GM21390 (cell line): ENCODE measurements at regions not wholly inside any gene's neighbourhood (a gene's known extent, or its start where the extent isn't known, plus 50 kb on each side); places are given as distances from the start of the nearest gene placed in this dataset.

Experiments
- ATAC-seq: cut with Tn5 transposase; IDR thresholded peaks from one replicate; pipeline ENCODE4 v1.9.1; 2021; ENCODE audit not compliant: unreplicated experiment

DNA sequence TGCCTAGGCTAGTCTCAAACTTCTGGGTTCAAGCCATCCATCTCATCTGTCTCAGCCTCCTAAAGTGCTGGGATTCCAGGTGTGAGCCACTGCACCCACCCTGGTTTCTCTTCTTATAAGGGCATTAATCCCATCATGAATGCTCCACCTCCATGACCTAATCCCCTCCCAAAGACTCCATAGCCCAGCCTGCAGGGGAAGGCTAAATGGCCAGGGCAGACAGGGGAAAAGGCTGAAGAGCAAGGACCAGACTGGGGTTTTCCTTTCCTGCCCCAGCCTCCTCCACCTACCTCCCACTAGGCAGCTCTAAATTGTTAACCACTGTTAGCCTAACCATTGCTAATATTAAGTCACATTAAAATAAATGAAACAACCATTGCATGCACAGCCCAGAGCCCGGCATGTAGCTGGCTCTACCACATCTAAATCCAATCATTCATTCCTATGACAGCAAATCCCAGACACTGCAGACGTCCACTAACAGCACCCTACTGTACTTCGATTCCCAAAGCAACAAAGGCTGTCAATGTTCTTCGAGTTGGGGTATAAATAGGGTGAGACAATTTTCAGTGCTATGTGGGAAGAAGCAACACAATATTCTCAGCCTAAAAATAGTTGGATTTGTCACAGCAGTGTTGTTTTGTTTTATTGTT, 243.2 kb upstream of the ARID1B start:
- no peak for ATAC-seq

DNA sequence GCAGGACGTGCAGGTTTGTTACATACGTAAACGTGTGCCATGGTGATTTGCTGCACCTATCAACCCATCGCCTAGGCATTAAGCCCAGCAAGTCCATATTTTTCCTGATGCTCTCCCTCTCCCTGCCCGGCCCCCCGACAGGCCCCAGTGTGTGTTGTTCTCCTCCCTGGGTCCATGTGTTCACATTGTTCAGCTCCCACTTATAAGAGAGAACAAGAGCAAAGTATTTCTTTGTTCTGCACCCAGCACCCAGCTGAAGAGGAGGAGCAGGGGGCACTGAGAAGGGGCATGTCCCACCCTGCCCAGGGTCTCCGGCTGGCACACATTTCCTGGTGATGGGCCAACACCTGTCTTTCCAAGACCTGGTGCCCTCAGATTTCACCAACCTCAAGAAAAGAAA, 251.1 kb upstream of the ARID1B start:
- ATAC-seq: no peak

DNA sequence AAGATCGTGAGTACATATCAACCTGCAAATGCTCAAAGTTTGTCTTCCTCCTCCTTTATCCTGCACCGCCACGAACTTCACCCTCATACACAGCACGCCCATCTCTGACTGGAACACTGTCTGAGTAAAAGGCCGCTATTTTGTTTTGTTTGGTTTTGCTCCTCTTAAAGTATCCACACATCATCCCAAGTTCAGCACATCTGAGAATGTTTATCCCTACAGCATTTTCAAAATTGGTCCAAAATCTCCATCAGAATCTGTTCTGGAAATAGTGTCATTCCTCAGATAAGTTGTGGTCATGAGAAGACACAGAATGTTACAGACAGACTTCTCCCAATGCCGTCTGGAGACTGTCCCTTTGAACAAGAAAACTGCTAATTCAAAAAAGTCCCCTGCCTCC, 251.6 kb upstream of the ARID1B start:
- ATAC-seq: no peak

DNA sequence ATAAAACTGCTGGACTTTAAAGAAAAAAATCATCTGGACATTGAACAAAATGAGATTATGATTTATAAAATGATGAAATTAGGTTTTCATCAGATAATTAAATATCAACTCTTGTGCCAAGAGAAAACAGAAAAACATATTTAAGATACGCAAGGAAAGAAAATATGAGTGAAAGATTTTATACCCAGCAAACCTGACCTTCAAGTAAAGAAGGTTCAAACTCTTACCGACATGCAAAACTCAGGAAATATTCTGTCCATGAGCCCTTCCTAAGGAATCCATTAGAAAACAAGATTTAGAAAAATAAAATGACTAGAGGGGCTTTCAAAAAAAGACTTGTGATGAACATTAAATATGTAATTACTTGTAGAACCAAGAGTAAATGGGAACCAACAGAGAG, 257.2 kb upstream of the ARID1B start:
- ATAC-seq: no peak

DNA sequence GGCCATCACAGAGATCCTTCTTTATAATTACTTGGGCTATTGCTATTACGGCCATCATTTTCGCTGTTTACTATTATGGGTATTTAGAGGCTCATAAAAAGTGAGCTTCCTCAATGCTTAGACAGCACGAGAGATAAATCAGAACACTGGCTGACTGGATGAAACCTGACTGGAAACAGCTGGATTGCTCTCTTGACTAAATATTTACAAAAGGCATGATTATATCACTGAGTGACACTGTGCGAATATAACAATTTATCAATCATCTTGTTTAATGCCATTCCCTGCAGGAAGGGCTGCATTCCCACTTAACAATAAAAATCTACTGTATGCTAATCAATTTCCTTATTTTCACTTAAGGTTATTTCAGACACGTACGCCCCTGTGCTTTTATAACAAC, 260.1 kb upstream of the ARID1B start:
- no peak for ATAC-seq

DNA sequence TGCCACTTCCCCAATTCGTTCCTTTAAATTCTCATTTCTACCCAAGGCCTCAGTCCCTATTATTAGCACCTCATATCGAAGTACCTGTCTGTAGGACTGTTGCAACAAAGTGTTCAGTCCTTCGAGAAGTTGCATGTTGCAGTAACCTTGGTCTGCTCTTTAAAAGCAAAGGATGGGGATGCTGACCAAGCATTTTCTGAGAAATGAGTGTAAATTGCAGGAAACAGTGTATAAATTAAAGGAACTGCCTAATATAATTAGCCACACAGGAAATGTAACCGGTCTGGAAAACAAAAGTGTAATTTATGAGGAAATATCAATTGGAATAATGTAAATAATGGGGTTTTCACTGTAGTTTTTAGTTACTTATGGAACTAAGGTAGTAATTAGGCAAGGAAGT, 261.9 kb upstream of the ARID1B start:
- ATAC-seq: no peak

DNA sequence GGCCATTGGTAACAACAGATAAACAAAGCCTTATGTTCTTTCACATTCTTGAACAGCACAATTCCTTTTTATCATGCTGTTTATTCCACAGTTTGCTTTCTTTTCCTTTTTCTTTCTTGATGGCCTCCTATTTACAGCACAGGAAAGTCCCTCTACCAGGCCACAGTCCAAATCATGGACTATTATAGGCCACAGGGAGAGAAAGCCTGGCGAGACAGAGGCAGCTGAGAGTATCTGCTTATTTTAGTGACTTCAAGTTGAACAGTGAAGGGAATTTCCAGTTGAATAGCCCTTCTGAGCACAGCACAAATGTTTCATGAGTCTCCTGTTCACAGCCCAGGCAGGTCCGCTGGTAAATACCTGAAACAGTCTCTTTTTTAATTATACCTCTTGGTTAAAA, 263.7 kb upstream of the ARID1B start:
- ATAC-seq: no peak

DNA sequence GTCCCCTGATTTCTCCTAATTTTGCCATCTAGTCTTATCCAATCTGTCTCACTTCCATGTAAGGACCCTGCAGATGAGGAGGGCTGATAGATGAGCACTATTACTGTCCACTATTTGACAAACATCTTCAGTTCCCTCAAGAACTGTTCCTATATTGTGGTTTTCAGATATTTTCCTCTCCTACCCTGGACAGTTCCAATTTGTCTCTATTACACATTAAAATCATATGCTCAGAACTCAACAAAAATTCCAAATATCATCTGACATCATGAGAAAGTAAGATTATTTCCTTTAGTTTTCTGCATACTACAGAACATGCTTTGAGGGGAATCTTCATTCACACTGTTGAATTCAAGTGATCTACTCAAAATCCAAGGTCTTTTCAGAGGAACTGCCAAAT, 265.6 kb upstream of the ARID1B start:
- no peak for ATAC-seq

DNA sequence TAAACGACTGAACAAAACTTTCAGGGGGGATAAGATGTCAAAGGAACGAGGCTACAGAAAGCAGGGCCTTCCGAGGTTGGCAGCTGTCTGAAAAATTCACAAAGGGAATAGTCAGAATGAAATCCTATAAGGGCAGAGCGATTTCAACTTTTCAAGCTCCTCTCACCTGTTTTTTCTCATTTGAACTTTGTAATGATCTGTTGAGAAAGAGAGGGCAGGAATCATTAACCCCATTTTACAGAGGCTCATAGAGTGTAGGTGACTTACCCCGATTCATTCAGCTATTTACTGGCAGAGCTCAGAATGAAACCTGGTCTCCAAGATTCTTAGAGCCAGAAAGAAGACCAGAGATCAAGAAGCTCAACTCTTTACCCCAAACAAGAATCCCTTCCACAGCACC, 266.1 kb upstream of the ARID1B start:
- ATAC-seq: no peak

DNA sequence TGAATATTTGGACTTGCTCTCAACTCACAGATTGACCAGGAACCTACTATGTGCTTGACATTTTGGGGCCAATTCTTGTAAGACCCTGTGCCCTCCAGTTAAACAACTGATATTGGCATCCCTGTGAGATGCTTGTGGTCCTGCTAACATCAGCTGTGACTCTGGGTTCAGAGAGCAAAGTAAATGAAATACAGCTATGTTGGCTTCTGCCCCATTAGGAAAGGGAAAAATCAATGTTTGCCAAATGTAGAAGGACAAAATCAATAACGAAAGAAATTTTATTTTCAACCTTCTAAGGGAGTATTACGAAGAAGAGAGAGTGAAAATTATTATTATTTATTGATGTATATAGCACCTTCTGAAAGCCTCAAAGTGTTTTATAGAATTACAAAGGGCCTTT, 266.9 kb upstream of the ARID1B start:
- ATAC-seq: no peak

DNA sequence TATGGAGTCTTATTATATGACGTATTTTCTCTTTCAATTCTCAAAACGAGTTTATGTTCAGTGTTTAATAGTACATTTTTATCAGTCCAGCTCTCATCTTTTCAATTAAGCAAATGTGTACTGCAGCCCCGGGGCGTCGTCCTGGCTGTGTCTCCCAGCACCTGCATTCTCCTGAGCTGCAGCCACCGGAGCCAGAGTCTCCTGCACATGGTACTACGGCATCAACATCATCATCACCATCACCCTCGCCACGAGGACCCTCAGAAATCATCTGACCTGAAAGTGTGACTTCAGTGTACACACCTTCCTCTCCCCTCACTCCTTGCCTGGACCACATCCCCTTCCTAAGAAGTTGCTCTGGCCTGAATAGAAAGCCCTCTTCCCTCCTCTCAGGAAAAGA, 267.7 kb upstream of the ARID1B start:
- ATAC-seq: no peak

DNA sequence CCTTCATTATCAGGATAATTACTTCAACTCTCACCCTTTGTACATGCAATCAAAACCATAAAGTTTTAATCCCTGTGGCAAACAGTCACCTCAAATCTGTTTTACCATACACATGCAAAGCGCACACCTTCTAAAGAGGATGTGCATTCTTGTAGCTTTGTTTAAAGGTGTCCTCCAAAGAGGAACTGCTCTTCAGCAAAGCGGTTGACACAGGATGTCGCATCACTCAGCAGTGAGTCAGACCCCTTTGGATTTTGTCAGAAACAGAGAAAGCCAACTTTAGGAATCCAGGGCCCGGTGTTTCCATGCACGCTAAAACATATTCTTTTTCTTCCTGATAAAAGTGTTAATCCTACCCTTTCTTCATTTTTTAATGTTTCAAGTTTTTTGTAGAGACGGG, 268.3 kb upstream of the ARID1B start:
- no peak for ATAC-seq

DNA sequence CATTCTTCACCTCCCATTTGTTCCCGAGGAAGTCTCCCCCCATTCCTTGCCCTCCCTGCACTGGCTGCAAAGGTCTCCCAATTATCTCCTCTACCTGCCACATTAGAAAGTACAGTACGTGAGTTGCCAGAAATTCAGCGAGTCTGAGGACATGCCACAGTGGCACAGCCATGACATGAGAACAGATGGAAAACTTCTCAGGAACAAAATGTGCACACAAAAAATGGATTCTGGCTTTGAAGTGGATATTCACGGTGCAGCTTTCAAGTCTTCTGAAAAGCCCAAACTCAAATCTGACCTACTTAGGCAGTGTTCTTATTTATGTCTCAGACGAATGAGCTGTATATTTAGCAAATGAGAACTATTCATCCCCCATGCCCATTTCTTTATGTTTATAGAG, 269.1 kb upstream of the ARID1B start:
- ATAC-seq: no peak

DNA sequence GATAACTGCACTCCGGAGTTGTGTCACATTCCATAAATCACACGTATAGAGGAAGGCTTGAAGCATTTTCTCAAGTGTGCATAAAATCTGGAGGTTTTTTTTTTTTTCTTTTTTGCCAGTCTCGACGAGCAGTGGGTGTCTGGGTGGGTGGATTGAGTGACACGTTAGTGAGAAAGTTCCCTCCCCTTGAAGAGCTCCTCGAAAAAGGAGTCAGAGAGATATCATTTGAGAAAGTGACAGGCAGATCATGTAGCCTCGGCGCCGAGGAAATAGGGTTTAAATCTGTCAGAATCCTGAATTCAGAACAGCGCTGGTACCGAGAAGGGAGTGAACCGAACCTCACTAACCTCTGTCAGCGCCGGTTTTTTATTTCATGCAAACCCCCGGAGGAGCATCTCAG, 269.5 kb upstream of the ARID1B start:
- no peak for ATAC-seq

DNA sequence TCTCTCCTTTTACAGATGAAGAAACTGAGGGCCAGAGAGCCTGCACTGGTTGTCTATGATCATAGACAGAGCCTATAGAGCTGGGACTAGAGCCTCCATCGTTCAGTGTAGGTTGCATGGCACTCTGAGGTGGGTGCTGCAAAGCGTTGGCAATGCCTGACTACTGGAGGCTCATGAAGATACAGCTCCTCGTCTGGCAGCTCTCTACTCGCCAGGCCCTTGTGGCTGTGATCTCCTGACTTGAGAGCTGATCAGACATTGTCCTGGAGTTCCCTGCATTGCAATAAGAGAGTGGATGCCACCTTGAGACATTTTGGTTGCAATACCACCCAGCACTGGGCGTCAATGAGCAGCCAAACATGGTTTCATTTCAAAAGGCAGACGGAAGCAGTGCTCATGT, 270.1 kb upstream of the ARID1B start:
- no peak for ATAC-seq

DNA sequence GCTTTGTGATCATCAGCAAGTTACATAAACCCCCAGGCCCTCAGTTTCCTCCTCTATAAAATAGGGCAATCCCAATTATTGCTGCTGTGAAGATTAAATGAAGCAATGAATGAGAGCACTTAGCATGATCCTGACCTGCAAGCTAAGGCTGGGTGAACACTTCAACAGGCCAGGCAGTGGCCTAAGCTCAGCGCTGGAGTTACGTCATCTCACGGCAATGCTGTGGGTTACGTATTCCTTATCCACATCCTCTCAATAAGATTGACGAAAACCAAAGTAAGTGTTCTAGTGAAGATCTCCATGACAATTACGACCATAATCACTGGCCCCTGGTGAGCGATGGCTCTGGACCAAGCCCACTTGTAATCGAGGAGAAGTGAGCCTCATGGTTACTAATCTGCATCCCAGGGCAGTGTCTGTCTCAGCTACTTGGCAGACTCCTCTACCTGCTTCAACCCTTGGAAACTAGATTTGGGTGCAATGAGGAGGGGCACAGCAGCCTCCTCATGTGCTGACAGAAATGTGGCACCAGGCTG, 274.1 kb upstream of the ARID1B start:
- ATAC-seq: no peak

DNA sequence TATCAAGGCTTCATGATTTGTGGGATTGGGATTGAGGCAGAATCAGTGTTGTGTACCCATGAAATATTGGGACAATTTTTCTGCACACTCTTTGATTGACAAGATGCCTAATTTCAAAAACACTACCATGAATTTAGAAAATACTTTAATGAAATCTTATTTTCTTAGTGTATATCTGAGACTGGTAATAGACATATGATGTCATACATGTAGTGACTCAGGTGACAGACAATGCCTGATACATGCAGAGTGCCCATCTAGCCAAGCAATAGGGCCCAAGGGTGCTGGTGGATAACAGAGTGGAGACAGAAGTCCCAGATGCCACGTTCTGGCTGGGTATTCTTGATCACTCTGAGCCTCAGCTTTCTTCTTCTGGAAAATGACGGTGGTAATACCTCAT, 279.6 kb upstream of the ARID1B start:
- no peak for ATAC-seq

DNA sequence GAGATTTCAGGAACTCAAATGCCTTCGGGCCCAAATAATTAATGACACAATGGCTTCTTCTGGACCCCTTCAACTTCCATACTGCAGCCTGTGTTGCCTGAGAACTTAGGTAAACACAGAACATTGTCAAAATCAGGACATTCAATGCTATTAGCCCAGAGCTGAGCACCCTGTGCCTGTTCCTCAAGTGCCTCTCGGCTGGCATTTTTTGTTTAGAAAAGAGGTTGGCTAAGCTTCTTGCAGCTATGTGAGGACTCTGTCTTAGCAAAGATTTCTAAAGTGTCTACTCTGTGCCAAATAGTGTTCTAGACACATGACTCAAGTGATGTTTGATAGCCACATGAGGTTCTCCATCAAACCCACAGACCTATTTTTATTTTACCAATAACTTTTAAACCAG, 289.3 kb upstream of the ARID1B start:
- ATAC-seq: no peak

DNA sequence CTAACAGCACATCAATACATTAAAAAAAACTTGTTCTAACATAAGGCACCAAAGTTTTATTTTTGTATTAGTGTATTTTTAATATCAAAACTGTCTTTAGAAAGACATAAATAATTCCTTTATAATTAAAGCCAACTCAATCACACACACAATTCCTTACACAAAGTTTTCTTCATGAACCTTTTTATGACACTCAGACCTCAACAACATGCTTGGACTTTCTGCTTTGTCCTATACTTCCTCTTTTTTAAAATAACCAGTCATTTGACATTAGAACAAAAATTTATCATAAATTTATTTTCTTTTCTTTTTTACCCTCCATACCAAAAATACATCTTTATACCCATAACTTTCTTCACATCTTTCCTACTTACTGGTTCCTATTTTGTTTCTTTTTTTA, 292.0 kb upstream of the ARID1B start:
- ATAC-seq: no peak

DNA sequence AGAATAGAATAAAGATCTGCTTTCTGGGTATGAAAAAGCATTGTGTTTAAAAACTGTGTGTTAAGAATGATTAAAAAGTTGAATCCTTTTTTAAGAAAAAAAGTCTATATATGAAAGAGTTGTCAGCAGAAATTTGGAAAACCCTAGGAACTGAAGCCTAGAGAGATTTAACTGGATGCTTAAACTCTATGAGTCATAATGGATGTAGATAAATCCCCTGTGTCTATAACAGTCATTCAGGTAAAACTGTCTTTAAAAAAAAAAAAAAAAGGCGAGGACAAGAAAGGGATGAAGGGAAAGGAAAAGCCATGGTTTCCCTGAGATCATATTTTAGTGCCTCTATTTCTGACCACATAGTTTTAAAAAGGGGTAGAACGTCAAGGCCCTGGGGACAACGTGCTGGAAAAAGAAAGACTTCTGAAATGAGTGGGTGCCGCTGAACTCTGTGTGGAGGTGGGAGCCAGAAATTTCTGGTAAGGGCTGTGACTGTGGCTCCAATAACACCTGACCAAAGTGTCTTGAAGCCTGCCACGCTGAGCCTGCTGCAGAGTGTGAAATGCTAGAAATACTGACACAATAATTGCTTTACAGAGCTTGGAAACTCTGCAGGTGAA, 302.6 kb upstream of the ARID1B start:
- ATAC-seq: no peak

DNA sequence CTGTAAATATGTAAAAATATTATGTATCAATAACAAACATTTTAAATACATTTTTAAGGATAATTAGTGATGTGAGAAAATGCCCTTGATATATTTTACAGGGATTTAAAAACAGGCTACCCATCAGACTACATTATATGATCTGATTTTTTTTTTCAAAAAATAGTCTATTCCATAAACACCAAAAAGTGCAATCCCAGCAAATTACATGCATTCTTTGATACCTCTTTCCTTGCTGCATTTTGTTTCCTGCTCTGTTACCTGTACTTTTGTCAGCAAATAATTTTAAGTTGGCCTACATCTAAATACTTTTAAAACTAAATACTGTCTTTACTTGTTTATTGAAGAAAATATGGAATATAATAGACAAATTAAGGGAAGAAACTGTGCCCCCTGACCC, 306.2 kb upstream of the ARID1B start:
- ATAC-seq: no peak

DNA sequence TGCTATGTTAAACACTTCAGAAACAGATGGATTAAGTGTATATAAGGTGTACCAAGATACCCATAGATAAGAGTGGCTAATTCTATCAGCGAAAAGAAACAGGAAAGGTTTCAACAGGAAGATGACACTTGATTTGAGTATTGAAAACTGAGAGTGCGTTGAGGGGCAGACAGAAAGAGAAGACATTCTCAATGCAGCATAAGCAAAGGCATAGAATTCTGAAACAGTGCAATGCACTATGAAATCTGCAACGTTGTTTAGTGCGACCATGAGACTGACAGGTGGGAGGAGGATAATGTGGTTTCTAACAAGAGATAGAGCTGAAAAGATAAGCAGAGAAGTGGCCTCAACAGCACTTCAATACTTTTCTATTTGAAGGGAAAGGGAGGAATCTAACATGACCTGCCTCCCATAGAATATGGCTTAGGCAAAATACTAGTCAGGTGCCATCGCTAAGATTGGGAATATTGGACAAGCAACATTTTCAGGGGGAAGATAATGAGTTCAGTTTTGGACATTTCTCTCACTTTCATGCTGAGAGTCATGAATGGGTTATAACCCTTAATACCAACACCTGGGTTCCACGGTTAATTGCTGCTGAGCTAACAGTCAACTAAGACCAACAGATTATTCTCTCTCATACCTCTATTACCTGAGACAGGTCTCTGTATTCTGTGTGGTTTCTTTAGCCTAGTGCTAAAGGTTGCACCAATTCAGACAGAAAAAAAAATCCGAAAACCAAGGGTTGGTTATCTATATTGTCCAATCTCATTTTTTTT, 312.9 kb upstream of the ARID1B start:
- ATAC-seq: peak; percentile 73
